GM21619 (cell line): ENCODE measurements at regions not wholly inside any gene's neighbourhood (a gene's known extent, or its start where the extent isn't known, plus 50 kb on each side); places are given as distances from the start of the nearest gene placed in this dataset.
"Not testable (repeated sequence)": the region's sequence is repeated elsewhere in the genome, so short reads cannot be mapped to it uniquely, and the experiment has no call there.

Experiments used
- ATAC-seq: cut with Tn5 transposase; IDR thresholded peaks from one replicate; pipeline ENCODE4 v1.9.1; 2021; ENCODE audit not compliant: unreplicated experiment

- no peak for ATAC-seq
Observed at GRCh38 chr13:66237411-66238062, 992.6 kb downstream of the PCDH9 start.

- ATAC-seq: no peak
Observed at GRCh38 chr13:66234159-66234558, 996.0 kb downstream of the PCDH9 start.

- ATAC-seq: not testable (repeated sequence)
Observed at GRCh38 chr13:66231958-66232357, 998.2 kb downstream of the PCDH9 start.

GRCh38 chr13:66225072-66225471 lies 1005.1 kb downstream of the PCDH9 start:
- no peak for ATAC-seq

- ATAC-seq: no peak
Observed at GRCh38 chr13:66224663-66225062, 1005.5 kb downstream of the PCDH9 start.

GRCh38 chr13:66222926-66223325 lies 1007.2 kb downstream of the PCDH9 start:
- ATAC-seq: no peak

GRCh38 chr13:66222127-66222526 lies 1008.0 kb downstream of the PCDH9 start:
- ATAC-seq: no peak

- no peak for ATAC-seq
Observed at GRCh38 chr13:66219506-66219905, 1010.6 kb downstream of the PCDH9 start.

- no peak for ATAC-seq
Observed at GRCh38 chr13:66218583-66218982, 1011.6 kb downstream of the PCDH9 start.

GRCh38 chr13:66216728-66217127 lies 1013.4 kb downstream of the PCDH9 start:
- ATAC-seq: no peak

- ATAC-seq: no peak
Observed at GRCh38 chr13:66214467-66214866, 1015.7 kb downstream of the PCDH9 start.

GRCh38 chr13:66212511-66212910 lies 1017.6 kb downstream of the PCDH9 start:
- peak; percentile 52 for ATAC-seq

GRCh38 chr13:66210677-66211076 lies 1019.5 kb downstream of the PCDH9 start:
- no peak for ATAC-seq

- ATAC-seq: no peak
Observed at GRCh38 chr13:66208589-66208988, 1021.5 kb downstream of the PCDH9 start.

GRCh38 chr13:66207610-66208009 lies 1022.5 kb downstream of the PCDH9 start:
- no peak for ATAC-seq

- ATAC-seq: no peak
Observed at GRCh38 chr13:66205807-66206206, 1024.3 kb downstream of the PCDH9 start.

- ATAC-seq: no peak
Observed at GRCh38 chr13:66200555-66200954, 1029.6 kb downstream of the PCDH9 start.

GRCh38 chr13:66195238-66195637 lies 1034.9 kb downstream of the PCDH9 start:
- ATAC-seq: no peak

GRCh38 chr13:66189986-66190385 lies 1040.2 kb downstream of the PCDH9 start:
- no peak for ATAC-seq

- no peak for ATAC-seq
Observed at GRCh38 chr13:66180836-66181235, 1049.3 kb downstream of the PCDH9 start.

GRCh38 chr13:66171920-66172319 lies 1058.2 kb downstream of the PCDH9 start:
- no peak for ATAC-seq

- ATAC-seq: no peak
Observed at GRCh38 chr13:66162470-66162869, 1067.7 kb downstream of the PCDH9 start.

- ATAC-seq: peak; percentile 82
Observed at GRCh38 chr13:66159511-66159910, 1070.6 kb downstream of the PCDH9 start.
